Panc1 (cell line): ENCODE measurements at regions not wholly inside any gene's neighbourhood (a gene's known extent, or its start where the extent isn't known, plus 50 kb on each side); places are given as distances from the start of the nearest gene placed in this dataset.

Source experiments
- ATAC-seq: fragments of 200-7000 bp; cut with Tn5 transposase; 2 replicates; pipeline ENCODE4 v1.9.1; 2020; ENCODE audit warnings: mild to moderate bottlenecking, moderate library complexity
- BruUV-seq: library from RNA; stranded (reverse); fragments of 400-500 nt; replicated peaks from 2 replicates; lab custom pipeline; 2021; lab: Mats Ljungman, UMichigan
- CTCF ChIA-PET: fragments of 300-600 bp; sonication (Branson Sonifier 250); formaldehyde crosslinking; loops from one replicate; lab custom pipeline; 2022; ENCODE audit warnings: antibody characterized with exemption; lab: Charles Lee
- POLR2A ChIA-PET: fragments of 300-600 bp; sonication (Branson Sonifier 250); formaldehyde crosslinking; loops from one replicate; lab custom pipeline; 2022; ENCODE audit warnings: antibody characterized with exemption; lab: Charles Lee
- DNase-seq: peaks from one replicate; pipeline ENCODE4 v3.0.0-alpha.2; 2010; ENCODE audit warnings: low read depth, low spot score
- H3K27ac ChIP-seq: 2 replicates; pipeline ENCODE4 v1.5.1; 2011; ENCODE audit warnings: mild to moderate bottlenecking, low read length, inconsistent platforms
- H3K27me3 ChIP-seq: fragments of 200-500 bp; sonication (Bioruptor generic); 2 replicates; pipeline ENCODE4 v1.6.0; 2014; ENCODE audit warnings: low read length, inconsistent platforms; ENCODE audit not compliant: control insufficient read depth, insufficient read depth
- H3K36me3 ChIP-seq: fragments of 200-500 bp; sonication (Bioruptor generic); 2 replicates; pipeline ENCODE4 v1.5.1; 2014; ENCODE audit warnings: inconsistent platforms, mild to moderate bottlenecking, low read length, moderate library complexity; ENCODE audit not compliant: control insufficient read depth, insufficient read depth
- H3K4me1 ChIP-seq: 2 replicates; pipeline ENCODE4 v1.5.1; 2011; ENCODE audit warnings: inconsistent platforms, mild to moderate bottlenecking, low read length, moderate library complexity; ENCODE audit not compliant: control insufficient read depth, insufficient read depth
- H3K4me3 ChIP-seq, 2 experiments: 2 replicates each; pipeline ENCODE4 v1.5.1; 2011 to 2012; ENCODE audit warnings: low read depth in 2 of 2, low read length in 2 of 2, mild to moderate bottlenecking in 2 of 2, inconsistent platforms in 1 of 2, moderate library complexity in 1 of 2
- H3K9me3 ChIP-seq: fragments of 200-500 bp; sonication (Bioruptor generic); 2 replicates; pipeline ENCODE4 v1.5.1; 2014; ENCODE audit warnings: low read depth, mild to moderate bottlenecking, inconsistent platforms, low read length, moderate library complexity; ENCODE audit not compliant: control insufficient read depth, insufficient read depth
- CTCF ChIP-seq: fragments of 450-650 bp; IDR thresholded peaks from 2 replicates; pipeline ENCODE4 v1.5.1; 2017; ENCODE audit warnings: mild to moderate bottlenecking
- POLR2AphosphoS5 ChIP-seq: IDR thresholded peaks from 2 replicates; pipeline ENCODE4 v1.6.1; 2012; ENCODE audit warnings: mild to moderate bottlenecking, low read depth, low read length, moderate library complexity
- REST ChIP-seq, 2 experiments: IDR thresholded peaks; 2 replicates each; pipeline ENCODE4 v1.6.1; 2011 to 2012; ENCODE audit warnings: low read depth in 2 of 2, control low read depth in 1 of 2, low read length in 1 of 2, mild to moderate bottlenecking in 1 of 2, moderate library complexity in 1 of 2; ENCODE audit not compliant: insufficient read depth in 1 of 2
- SIN3A ChIP-seq: IDR thresholded peaks from 2 replicates; pipeline ENCODE4 v1.6.1; 2012; ENCODE audit warnings: low read depth, mild to moderate bottlenecking, low read length, moderate library complexity, borderline replicate concordance; ENCODE audit not compliant: insufficient read depth
- TCF7L2 ChIP-seq: IDR thresholded peaks from 2 replicates; pipeline ENCODE4 v1.6.1; 2011; ENCODE audit warnings: mild to moderate bottlenecking, low read depth, low read length, inconsistent platforms
- in situ Hi-C: cut with HindIII; loops from 2 replicates; pipeline ENCODE4 v1.10.0; 2016; ENCODE audit warnings: low sequenced_read_pairs, low pct_unique_long_range_greater_than_20kb
- intact Hi-C: fragments of 100-400 bp; cut with micrococcal nuclease; formaldehyde crosslinking; loops from one replicate; pipeline ENCODE4 v1.10.0; 2022; ENCODE audit not compliant: unreplicated experiment

- intact Hi-C loops (no loop called here), in situ Hi-C loops (no loop called here)
- ATAC-seq (no peak), DNase-seq (no peak)
- no peak for TF ChIP-seq POLR2AphosphoS5
- Histone ChIP-seq H3K27me3 (no peaks in the 10 kb centered on the region), H3K36me3 (no peaks in the 10 kb centered on the region), H3K4me1 (no peaks in the 10 kb centered on the region), H3K27ac (no peak overlapping the region), H3K9me3 (no peaks in the 10 kb centered on the region), H3K4me3 (no peak overlapping the region)
- POLR2A ChIA-PET = no interaction called here
- CTCF ChIA-PET = no interaction called here
- BruUV-seq = no TSS peak
These were observed 121.8 kb upstream of the POU3F1 start for GRCh38 chr1:38168365-38168764.

GRCh38 chr1:38166461-38166860, 119.9 kb upstream of the POU3F1 start:
- no peak overlapping the region for H3K27ac ChIP-seq
- no TSS peak for BruUV-seq
- H3K4me3 ChIP-seq = no peak overlapping the region
- H3K36me3 ChIP-seq = no peaks in the 10 kb centered on the region
- intact Hi-C loops = no loop called here
- TF ChIP-seq TCF7L2 = no peak
- no peak for TF ChIP-seq POLR2AphosphoS5
- TF ChIP-seq REST (IDR thresholded peaks at IDR 0.05; ENCODE audit: insufficient read depth in 1 of 2, low read depth in 2 of 2, low read length in 1 of 2) = no peak
- TF ChIP-seq CTCF = no peak
- TF ChIP-seq SIN3A = no peak
- in situ Hi-C loops = no loop called here
- POLR2A ChIA-PET = no interaction called here
- no peaks in the 10 kb centered on the region; the same call in 1 of the 2 replicates for H3K27me3 ChIP-seq
- ATAC-seq (no peak), DNase-seq (no peak)
- no peaks in the 10 kb centered on the region for H3K9me3 ChIP-seq
- CTCF ChIA-PET = no interaction called here
- H3K4me1 ChIP-seq = no peaks in the 10 kb centered on the region

- ChIA-PET CTCF (interaction anchor here (0.6 kb wide), 1 partner anchor 88 kb away, joined by 6 read pairs; no protein-coding TSS in a partner anchor), POLR2A (no interaction called here)
- intact Hi-C loops (no loop called here), in situ Hi-C loops (no loop called here)
- TF ChIP-seq SIN3A = no peak
- no peak for TF ChIP-seq TCF7L2
- no peak for TF ChIP-seq POLR2AphosphoS5
- TF ChIP-seq REST (IDR thresholded peaks at IDR 0.05; ENCODE audit: insufficient read depth in 1 of 2, low read depth in 2 of 2, low read length in 1 of 2) = no peak
- TF ChIP-seq CTCF = no peak
- no peaks in the 10 kb centered on the region for H3K36me3 ChIP-seq
- H3K4me3 ChIP-seq = no peak overlapping the region
- no TSS peak for BruUV-seq
- H3K27me3 ChIP-seq = peaks cover 10% of the 10 kb centered on the region
- DNase-seq = no peak
- ATAC-seq = no peak
- no peaks in the 10 kb centered on the region for H3K9me3 ChIP-seq
- no peaks in the 10 kb centered on the region for H3K4me1 ChIP-seq
- no peak overlapping the region for H3K27ac ChIP-seq
These were observed 107.3 kb upstream of the POU3F1 start for GRCh38 chr1:38153778-38154470.
